HEK293T (cell line): ENCODE measurements at regions not wholly inside any gene's neighbourhood (a gene's known extent, or its start where the extent isn't known, plus 50 kb on each side); places are given as distances from the start of the nearest gene placed in this dataset.

Source experiments
- ARNT ChIP-seq: fragments of 450-650 bp; IDR thresholded peaks from 2 replicates; pipeline ENCODE4 v1.6.1; 2017; ENCODE audit warnings: mild to moderate bottlenecking
- BHLHE40 ChIP-seq: fragments of 450-650 bp; IDR thresholded peaks from 2 replicates; pipeline ENCODE4 v1.6.1; 2016; ENCODE audit warnings: mild to moderate bottlenecking, moderate library complexity, borderline replicate concordance
- CTBP1 ChIP-seq: fragments of 450-650 bp; IDR thresholded peaks from 2 replicates; pipeline ENCODE4 v1.6.1; 2016; ENCODE audit warnings: borderline replicate concordance
- FOXA1 ChIP-seq: fragments of 450-650 bp; IDR thresholded peaks from 2 replicates; pipeline ENCODE4 v1.6.1; 2016; ENCODE audit warnings: mild to moderate bottlenecking
- FOXK2 ChIP-seq: fragments of 450-650 bp; IDR thresholded peaks from 2 replicates; pipeline ENCODE4 v1.6.1; 2016; ENCODE audit warnings: mild to moderate bottlenecking
- FOXM1 ChIP-seq: fragments of 450-650 bp; IDR thresholded peaks from 2 replicates; pipeline ENCODE4 v1.6.1; 2017; ENCODE audit warnings: mild to moderate bottlenecking, borderline replicate concordance
- HDGF ChIP-seq: fragments of 450-650 bp; IDR thresholded peaks from 2 replicates; pipeline ENCODE4 v1.6.1; 2017; ENCODE audit warnings: antibody characterized with exemption, borderline replicate concordance
- L3MBTL2 ChIP-seq: fragments of 450-650 bp; conservative IDR thresholded peaks from 2 replicates; pipeline ENCODE4 v1.6.1; 2016; ENCODE audit warnings: mild to moderate bottlenecking
- SP1 ChIP-seq: fragments of 450-650 bp; IDR thresholded peaks from 2 replicates; pipeline ENCODE4 v1.6.1; 2017
- SUZ12 ChIP-seq: fragments of 450-650 bp; IDR thresholded peaks from 2 replicates; pipeline ENCODE4 v1.6.1; 2016; ENCODE audit warnings: mild to moderate bottlenecking
- TARDBP ChIP-seq: fragments of 450-650 bp; IDR thresholded peaks from 2 replicates; pipeline ENCODE4 v1.6.1; 2016
- TF ChIP-seq, protein P1 (sequence below): fragments of 450-650 bp; IDR thresholded peaks from 2 replicates; pipeline ENCODE4 v1.6.1; 2016

GRCh38 chr13:99046851-99047250 lies 69.0 kb upstream of the DOCK9 start:
- TF ChIP-seq SP1 (no peak), BHLHE40 (no peak), L3MBTL2 (no peak), FOXM1 (no peak), SUZ12 (no peak), FOXA1 (no peak), HDGF (no peak), ARNT (no peak), FOXK2 (no peak), TARDBP (no peak), CTBP1 (no peak)
- TF ChIP-seq, protein P1, sequence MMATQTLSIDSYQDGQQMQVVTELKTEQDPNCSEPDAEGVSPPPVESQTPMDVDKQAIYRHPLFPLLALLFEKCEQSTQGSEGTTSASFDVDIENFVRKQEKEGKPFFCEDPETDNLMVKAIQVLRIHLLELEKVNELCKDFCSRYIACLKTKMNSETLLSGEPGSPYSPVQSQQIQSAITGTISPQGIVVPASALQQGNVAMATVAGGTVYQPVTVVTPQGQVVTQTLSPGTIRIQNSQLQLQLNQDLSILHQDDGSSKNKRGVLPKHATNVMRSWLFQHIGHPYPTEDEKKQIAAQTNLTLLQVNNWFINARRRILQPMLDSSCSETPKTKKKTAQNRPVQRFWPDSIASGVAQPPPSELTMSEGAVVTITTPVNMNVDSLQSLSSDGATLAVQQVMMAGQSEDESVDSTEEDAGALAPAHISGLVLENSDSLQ, result no peak
